GM18502 (cell line): ENCODE measurements at regions not wholly inside any gene's neighbourhood (a gene's known extent, or its start where the extent isn't known, plus 50 kb on each side); places are given as distances from the start of the nearest gene placed in this dataset.
"Not testable (repeated sequence)": the region's sequence is repeated elsewhere in the genome, so short reads cannot be mapped to it uniquely, and the experiment has no call there.

ENCODE experiments used
- ATAC-seq: cut with Tn5 transposase; IDR thresholded peaks from one replicate; pipeline ENCODE4 v1.9.1; 2021; ENCODE audit warnings: mild to moderate bottlenecking; ENCODE audit not compliant: unreplicated experiment, poor library complexity

DNA sequence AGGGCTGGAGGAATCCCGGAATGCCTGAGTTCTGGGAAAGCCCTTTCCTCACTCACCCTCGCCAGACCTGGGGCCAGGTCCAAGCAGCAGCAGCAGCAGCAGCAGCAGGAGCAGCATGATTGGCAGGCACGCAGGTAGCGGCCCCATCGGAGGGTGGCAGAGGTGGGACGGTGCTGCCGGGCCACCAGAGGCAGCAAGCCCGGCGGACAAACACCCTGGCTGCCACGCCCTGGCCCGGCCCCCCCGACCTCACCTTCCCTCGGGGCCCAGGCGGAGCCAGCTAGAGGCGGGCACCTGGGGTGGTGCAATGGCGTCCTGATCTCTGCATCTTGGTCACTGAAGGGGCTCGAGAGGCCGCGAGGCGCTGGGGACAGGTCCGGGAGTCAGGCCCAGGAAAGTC lies 122.4 kb downstream of the LAT start:
- ATAC-seq, result no peak

GRCh38 chr16:29106259-29106908 lies 121.5 kb downstream of the LAT start:
- ATAC-seq, result not testable (repeated sequence)

GRCh38 chr16:29104600-29104999 lies 119.7 kb downstream of the LAT start:
- ATAC-seq, result not testable (repeated sequence)

GRCh38 chr16:29097965-29098364 lies 113.1 kb downstream of the LAT start:
- not testable (repeated sequence) for ATAC-seq

DNA sequence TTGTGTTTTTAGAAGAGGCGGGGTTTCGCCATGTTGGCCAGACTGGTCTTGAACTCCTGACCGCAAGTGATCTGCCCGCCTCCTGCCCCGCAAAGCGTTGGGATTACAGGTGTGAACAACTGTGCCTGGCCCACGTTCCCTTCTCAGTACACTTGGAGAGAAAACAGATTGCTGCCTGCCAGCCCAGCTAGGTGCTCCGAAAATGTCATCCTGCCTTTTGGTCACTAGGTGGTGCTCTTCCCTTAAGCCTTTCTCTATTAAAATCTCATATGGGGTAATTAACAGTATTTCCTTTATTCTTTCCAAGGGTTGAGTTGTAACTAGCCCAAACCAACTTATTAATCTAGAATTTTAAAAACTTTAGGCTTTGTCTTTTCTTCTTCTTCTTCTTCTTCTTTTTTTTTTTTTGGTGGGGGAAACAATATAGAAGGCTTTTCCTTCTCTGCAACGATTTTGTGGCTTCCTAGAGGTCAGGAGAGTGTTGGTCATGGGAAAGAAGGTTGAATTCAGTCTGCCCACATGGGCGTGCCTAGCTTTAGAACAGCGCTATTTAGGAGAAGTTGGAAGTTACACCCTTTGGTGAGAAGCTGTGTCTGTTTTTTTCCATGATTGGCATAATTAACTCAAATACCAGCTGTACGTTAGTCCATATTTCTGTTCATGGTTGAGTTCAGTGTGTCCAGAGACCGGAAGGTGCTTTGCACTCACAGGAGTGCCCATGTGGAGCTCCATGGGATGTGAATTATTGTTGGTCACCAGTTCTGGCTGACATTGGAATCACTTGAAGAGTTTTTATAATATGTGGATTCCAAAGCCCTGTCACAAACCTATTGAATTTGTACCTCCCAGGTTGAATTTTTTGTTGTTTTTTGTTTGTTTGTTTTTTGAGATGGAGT lies 110.1 kb downstream of the LAT start:
- ATAC-seq, result not testable (repeated sequence)

- not testable (repeated sequence) for ATAC-seq
These were observed 109.5 kb downstream of the LAT start for GRCh38 chr16:29094325-29094724.

GRCh38 chr16:29089679-29090078 lies 104.8 kb downstream of the LAT start:
- not testable (repeated sequence) for ATAC-seq

DNA sequence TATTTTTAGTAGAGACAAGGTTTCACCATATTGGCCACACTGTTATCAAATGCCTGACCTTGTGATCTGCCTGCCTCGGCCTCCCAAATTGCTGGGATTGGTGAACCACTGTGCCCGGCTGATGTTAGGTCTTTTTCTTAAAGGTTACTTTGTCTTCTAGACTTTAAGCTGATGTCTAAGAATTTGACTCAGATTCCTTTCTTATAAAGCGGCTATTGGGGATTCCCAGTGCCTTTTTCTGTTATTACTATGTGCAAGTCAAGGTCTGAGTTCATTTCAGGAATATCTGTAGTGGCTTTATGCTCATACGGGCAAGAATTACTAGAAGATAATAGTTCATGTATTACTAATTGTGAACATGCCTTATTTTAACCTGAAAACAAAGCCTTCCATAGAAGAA lies 102.8 kb downstream of the LAT start:
- not testable (repeated sequence) for ATAC-seq

- ATAC-seq, result not testable (repeated sequence)
These were observed 97.2 kb downstream of the LAT start for GRCh38 chr16:29081829-29082639.

GRCh38 chr16:29074554-29075402 lies 89.9 kb downstream of the LAT start:
- peak; percentile 80 for ATAC-seq

- not testable (repeated sequence) for ATAC-seq
These were observed 77.4 kb downstream of the LAT start for GRCh38 chr16:29062235-29062634.

- not testable (repeated sequence) for ATAC-seq
These were observed 76.6 kb downstream of the LAT start for GRCh38 chr16:29061467-29061921.

- not testable (repeated sequence) for ATAC-seq
These were observed 75.4 kb downstream of the LAT start for GRCh38 chr16:29060022-29060810.

DNA sequence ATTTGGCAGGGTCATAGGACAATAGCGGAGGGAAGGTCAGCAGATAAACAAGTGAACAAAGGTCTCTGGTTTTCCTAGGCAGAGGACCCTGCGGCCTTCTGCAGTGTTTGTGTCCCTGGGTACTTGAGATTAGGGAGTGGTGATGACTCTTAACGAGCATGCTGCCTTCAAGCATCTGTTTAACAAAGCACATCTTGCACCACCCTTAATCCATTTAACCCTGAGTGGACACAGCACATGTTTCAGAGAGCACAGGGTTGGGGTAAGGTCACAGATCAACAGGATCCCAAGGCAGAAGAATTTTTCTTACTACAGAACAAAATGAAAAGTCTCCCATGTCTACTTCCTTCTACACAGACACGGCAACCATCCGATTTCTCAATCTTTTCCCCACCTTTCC lies 74.7 kb downstream of the LAT start:
- not testable (repeated sequence) for ATAC-seq
